HG02885 (cell line): ENCODE measurements at regions not wholly inside any gene's neighbourhood (a gene's known extent, or its start where the extent isn't known, plus 50 kb on each side); places are given as distances from the start of the nearest gene placed in this dataset.

Experiments used
- ATAC-seq: cut with Tn5 transposase; IDR thresholded peaks from one replicate; pipeline ENCODE4 v1.9.1; 2021; ENCODE audit warnings: mild to moderate bottlenecking; ENCODE audit not compliant: unreplicated experiment, poor library complexity

DNA sequence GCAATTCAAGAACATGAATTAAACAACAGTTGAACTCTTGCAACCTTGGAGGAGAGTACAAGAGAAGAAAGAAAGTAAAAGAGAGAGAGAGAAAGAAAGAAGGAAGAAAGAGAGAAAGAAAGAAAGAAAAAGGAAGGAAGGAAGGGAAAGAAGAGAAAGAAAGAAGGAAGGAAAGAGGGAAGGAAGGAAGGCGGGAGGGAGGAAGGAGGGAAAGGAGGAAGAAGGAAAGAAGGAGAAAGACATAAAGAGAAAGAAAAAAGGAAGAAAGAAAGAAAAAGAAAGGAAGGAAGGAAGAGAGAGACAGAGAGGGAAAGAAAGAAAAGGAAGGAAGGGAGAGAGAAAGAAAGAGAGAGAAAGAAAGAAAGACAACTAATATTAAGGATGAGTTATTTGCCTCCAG is 1106.7 kb downstream of the TYW1 start:
- ATAC-seq = no peak

DNA sequence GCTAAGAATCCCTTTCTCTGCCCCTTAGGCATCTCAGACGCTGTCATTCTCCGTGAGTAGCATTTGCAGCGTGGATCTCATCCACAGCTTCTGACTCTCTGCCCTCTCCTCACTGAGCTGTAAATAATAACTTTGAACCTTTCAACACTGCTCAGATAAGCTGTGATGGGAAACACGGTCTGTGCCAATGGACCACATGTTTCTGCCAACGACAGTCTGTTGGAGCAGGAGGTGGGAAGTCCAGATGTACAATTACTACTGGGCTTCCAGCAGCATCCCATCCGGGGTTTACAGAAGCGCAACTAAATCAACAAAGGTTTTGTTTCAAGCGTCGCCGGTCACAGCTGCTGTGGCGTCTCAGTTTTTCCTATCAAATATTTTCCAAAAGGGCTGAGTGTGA is 1110.6 kb downstream of the TYW1 start:
- no peak for ATAC-seq

DNA sequence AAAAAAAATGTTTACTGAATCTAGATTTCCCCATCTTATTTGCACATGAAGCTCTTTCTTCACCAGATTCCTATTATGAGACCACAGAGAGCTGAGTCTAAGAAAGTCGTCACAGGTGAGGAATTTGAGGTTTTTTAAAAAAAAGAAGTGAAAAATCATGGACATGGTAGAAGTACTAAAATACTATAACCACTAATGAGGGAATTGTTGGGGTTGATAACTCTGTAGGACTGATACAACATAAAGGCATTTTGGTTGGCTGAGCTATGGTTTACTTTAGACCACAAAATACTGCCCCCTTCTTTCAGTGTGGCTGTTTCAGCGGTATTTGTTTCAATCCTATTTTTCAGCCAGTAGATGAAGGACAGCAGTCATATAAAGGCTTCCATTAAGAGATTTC is 1111.3 kb downstream of the TYW1 start:
- no peak for ATAC-seq

DNA sequence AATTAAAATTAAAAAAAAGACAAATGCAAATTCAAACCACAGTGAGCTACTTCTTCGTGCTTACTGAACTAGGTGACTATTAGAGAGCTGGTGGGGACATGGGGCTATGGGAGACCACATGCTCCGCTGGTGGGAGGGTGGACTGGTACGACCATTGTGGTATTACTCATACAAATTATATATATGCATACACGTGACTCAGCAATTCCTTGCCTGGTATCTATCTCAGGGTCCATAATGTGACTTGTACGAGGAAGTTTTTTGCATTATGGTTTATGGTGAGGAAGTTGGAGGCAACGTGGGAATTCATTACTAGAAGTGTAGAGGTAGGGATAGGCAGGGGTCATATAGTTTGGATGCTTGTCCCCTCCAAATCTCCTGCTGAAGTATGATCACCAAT is 1112.7 kb downstream of the TYW1 start:
- ATAC-seq = no peak

DNA sequence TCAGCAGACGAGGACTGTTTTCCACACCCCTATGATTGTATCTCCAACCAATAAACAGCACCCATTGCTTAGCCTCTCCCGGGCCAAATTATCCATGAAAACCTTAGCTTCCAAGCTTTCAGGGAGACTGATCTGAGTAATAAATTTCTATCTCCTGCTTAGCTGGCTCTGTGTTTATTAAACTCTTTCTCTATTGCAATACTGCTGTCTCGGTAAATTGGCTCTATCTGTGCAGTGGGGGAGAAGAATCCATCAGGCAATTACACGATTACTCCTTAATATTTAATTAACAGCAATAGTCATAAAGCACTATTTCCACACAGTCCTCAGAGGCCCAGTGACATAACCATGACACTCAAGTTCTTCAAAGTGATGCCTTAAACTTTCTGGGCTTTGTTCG is 1122.8 kb downstream of the TYW1 start:
- no peak for ATAC-seq

DNA sequence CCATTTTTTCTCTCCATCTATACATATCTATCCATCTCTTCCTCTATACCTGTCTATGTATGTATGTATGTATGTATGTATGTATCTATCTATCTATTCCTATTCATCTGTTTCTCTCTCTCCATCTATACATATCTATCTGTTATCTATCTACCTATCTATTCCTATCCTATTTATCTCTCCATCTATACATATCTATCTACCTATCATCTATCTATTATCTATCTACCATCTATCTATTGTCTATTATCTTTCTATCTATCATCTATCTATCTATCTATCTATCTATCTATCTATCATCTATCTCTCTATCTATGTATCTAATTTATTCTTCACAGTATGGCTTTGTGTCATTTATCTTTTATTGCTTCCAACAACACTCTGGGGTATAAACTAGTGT is 1124.4 kb downstream of the TYW1 start:
- ATAC-seq = no peak

DNA sequence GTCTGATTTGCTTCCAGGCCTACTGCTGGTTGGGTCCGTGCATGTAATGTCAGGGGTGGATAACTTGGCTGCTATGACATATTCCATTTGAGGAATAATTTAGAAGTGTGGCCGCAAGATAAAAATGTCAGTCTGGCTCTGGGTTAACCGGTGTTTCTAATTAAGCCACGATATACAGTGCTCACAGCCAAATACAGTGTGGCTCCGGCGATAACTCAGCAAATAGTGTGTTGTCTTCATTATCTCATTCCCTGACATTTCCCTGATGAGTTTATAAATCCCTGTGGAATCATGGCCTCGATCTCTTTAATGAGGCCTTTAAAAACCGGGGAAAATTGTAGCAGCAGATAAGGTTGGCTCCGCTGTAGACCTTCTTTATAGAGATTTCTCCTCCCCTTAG is 1125.0 kb downstream of the TYW1 start:
- no peak for ATAC-seq

DNA sequence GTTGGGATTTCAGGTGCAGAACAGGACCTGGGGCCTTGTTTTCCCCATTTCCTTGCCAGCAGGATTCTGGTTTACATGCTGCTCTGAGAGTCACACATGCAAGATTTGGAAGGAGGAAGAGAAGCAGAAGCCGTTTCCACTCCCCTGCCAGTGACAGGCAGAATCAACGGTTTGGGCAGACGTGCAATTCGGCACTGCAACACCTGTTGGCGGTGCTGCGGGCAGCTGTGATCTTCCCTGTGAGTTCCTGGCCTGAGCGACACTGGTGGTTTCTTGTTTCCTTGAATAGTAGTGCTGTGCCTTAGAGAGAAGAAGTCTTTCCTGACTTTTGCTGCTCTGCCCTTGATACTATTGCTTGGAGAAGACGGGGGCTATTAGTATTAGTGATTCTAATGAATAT is 1126.2 kb downstream of the TYW1 start:
- no peak for ATAC-seq

DNA sequence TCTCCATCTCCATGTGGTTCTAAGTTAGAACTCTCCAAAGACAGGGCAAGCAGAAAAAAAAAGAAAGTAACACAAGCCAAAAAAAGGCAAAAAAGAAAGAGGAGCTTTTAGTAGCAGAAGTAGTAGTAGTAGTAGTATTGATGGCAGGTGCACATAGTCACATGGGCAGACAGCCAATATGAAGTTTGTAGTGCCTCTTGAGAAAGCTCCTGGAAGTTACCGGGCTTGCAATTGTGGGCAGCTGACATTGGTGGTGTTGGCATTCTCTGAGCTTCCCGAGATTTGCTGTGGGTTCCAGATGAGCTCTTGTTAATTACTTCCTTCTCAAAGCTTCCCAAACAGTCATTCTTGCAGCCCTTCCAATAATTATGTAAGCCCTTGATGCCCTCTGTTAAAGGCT is 1128.5 kb downstream of the TYW1 start:
- no peak for ATAC-seq

DNA sequence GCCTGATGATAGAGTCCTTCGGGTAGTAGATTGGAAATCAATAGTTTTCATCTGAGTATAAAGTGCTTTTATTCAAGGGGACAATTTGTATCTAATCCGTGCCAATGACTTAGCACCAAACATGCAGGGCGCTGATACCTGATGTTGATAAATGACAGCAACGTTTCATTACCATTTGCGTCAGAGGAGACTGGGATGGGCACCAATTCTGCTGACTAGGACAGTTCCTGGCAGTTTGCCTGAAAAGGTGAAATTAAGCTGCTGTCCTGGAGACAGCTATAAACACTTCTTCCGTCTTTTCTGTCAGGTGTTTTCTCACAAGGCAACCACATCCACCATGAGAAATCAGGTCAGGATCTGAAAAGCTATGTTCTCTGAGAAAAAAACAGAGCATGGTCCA is 1136.4 kb downstream of the TYW1 start:
- ATAC-seq = no peak

DNA sequence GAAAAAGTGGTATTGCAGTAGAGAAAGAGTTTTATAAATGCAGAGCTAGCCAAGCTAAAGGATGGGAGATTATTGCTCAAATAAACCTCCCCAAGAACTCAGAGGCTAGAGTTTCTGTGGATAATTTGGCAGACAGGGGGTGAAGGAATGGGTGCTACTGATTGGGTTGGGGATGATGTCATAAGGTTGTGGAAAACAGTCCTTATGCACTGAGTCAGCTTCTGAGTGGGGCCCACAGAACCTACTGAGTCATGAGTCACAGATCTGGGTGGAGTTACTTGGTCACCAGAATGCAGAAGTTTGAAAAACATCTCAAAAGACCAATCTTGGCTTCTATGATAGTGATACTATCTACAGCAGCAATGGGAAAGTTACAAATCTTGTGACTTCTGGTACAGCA is 1146.7 kb downstream of the TYW1 start:
- no peak for ATAC-seq

DNA sequence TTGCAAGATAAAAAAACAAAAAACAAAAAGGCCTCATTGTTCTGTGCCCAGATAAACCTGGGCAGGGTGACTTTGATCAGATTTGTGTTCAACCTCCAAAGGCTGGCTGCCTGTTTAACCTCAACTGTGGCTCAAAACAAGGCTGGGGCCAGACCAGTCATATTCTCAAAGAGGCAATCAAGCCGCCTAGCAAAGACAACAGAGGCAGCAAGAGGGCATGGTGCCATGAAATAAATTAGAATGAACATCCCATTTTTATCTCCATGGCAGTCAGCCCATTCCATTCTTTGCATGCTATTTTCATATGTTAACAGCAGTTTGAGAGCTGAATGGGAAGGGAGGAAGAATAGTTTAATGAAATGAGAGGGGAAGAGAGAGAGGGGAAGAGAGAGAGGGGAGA is 1150.3 kb downstream of the TYW1 start:
- no peak for ATAC-seq

DNA sequence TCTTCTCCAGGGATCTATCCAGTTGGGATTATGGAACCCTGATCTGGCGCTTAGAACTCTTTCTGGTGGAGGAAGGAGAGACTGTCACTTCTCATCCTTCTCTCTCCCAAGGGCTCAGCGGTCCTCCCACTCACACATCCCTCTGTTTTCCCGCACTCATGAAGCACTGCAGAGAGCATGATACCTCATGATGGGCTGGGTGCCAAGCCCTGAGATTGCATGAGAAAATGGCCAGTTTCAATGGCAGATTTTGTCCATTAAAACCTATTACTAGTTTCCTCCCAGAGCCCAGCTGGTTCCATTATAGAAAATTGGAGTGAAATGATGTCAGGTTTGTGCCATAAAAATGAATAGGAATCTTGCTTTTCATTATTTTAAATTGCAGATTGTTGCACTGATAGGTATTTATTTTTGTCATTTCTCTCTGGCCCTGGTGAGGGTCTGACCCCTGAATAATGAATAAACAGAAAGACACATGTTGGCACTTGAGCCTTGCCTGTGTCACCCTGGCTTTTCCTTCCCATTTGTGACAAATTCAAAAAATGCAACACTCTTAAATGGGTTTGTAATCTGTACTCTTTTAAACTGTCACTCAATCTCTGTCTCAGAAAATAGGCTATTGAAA is 1151.1 kb downstream of the TYW1 start:
- ATAC-seq = no peak

DNA sequence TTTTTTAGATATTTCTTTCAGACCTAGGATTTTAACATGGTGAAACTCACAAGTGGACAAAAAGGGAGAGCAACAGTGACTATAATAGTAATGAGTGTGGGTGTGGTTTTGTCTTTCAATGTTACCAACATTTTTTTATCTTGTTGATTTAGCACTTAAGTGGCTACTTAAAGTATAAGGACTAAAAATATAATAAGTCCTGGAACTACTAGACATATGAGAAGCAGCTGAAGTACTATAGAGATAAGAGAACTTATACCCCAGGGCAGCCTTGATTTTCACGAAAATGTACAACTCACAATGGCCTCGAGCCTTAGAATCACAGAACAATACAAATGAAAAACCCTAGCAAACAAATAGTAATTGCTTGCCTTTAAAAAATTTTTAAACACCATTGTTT is 1151.8 kb downstream of the TYW1 start:
- ATAC-seq = no peak

DNA sequence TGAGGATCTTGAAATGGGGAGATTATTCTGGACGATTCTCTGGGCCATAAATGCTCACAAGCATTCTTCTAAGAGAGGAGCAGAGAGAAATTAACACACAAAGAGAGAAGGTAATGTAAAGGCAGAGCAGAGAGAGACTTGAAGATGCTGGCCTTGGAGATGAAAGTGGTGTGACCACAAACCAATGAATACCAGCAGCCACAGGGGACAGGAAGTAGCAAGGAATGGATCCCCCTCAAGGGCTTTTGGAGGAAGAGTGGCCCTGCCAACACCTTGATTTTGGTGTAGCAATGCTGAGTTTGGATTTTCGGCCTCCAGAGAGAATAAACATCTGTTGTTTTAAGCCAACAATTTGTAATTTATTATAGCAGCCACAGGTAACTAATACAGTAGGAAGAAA is 1155.6 kb downstream of the TYW1 start:
- ATAC-seq = no peak

DNA sequence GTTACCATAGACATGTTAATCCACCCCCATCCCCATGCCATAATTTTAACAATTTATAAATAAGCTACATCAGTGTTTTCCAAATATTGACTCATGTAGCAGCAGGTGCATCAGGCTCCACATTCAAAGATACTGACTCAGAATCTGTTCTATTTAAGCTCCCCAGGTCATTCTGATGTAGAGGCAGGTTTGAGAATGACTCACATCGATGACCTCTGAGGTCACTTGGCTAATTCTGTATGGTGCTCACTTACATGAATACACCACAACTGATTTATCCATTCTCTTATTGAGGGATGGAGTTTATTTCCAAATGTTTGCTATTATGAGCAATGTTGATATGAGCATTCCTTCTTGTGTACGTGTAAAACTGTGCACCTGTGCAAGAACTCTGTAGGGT is 1159.0 kb downstream of the TYW1 start:
- ATAC-seq = no peak

DNA sequence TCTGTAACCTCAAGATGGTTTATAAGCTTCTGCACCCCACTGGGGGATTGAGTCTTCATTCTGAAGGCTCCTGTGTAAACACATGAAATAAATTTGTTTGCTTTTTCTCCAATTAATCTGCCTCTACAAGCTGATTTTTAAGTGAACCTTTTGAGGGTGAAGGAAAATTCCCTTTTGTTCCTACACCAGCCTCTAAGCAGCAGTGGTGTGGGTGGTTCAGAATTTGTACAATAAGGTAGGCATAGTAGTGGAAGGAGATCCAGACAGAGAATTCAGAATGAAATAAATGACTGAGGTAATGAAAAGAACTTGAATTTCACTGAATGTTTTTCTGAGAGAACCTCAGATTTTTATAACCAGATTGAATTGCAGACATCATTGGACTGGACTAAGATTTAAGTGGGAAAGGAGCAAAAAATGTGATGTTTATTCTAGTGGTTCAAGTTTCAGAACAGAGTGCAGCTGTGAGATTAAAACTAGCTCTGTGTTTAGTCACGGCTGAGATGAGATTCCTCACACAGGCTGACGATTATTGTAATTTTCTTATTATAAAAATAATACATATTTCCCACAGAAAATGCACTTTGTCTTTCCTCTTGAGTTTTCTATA is 1162.2 kb downstream of the TYW1 start:
- ATAC-seq = no peak

DNA sequence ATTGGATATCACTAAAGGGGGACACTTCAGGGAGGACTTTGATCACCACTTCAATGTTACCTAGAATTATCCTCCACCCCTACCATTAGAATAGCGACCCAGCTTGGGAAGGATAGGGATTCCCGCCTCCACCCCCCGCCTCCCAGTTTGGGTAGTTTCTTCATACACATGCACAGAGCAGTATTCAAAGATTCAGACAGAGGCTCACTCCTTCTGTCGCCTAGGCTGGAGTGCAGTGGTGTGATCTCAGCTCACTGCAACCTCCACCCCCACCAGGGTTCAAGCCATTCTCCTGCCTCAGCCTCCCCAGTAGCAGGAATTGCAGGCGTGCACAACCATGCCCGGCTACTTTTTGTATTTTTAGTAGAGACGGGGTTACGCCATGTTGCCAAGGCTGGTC is 1166.1 kb downstream of the TYW1 start:
- ATAC-seq = no peak

DNA sequence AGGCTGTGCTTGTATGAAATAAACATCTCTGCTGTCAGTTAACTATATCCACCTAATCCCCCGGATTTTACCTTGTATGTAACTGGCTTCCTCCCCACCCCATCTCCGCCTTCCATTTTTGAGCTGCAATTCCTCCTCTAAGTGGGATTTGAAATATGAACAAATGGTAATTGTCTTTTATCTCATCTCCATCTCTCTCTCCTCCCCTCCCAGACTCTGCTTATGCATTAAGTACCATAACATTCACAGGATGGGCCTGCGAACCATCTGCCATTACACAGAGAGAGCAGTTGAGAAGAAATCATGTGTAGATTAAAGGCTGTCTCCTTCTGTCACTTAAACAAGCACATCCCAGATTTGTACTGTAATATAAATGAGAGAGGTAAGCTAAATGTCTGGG is 1169.9 kb downstream of the TYW1 start:
- ATAC-seq = no peak

DNA sequence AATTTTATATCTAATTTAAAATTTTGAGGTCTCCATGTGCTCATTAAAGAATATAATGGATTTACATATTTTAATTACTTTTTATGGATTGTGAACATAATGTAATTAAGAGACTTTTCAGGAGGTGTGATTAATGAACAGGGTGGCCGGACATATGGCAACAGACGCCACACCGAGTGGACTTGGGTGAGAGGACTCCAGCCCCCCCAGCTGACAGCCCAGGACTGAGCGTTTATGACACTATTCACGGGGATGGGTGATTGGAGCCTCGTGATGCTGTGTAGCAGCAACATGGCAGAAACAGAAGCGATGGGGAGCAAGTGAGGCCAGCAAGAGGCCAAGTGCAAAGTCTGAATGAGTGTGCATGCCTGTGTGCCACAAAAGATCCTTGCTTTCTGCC is 1176.9 kb downstream of the TYW1 start:
- ATAC-seq = no peak

DNA sequence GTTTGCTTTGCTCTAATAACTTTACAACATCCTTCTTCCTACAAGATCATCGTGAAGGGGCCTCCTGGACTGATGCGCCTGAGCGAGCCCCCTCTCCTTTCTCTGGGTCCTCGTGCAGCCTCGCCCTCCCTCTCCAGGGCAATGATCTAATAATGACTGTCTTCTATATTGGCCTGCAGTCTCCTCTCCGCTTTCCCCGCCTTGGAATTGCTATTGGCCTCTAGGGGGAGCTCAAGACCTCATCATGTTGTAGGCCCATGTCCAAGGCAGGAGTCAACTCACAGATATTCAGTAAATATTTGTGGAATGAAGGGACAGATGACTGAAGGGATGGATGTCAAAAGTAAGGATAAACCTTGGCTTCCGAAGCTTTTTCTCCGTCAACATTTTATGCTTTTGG is 1180.3 kb downstream of the TYW1 start:
- no peak for ATAC-seq

DNA sequence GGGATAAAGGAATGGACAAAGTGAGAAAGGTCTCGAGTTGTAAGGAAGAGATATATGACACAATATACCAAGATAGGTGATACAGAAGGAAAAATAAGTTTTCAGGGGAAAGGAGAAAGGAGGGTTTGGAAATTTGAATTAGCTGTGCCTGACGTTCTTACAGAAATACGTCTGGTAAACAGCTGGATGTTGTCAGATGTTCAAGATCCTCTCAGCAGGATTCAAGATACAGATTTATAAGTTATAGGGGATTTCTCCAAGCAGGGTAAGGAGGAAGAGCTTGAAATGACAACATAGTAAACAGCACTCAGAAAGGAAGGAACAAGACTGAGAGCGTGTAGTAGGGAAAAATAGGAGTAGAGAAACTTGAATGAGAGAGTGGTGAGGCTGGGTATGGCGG is 1184.1 kb downstream of the TYW1 start:
- ATAC-seq = no peak

DNA sequence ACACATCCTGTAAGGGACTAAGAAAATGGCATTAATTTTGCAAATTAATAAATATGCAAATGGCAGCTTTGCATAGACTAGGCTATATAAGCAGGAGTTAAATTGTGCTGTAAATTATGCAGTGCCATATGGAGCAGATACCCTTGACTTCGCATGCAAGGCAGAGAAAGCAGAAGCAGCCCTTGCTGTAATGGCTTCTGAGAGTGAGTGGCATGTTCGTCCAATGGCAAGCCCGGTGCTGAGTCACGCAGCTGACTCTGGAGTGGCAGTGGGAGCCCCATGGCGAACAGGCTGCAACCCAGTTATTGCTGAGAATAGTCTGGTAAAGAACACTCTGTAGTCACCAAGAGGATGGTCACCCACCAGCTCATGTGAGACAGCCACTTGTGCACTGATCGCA is 1186.5 kb downstream of the TYW1 start:
- ATAC-seq = no peak
